ENCODE measurements at regions not wholly inside any gene's neighbourhood (a gene's known extent, or its start where the extent isn't known, plus 50 kb on each side); places are given as distances from the start of the nearest gene placed in this dataset.

- no peak for TF ChIP-seq YY1 (IDR thresholded peaks at IDR 0.05; ENCODE audit: low read depth)
- TF ChIP-seq FOXM1 (IDR thresholded peaks at IDR 0.05; ENCODE audit: low read depth): no peak
Observed at GRCh38 chr15:68483165-68483564, 51.2 kb upstream of the ITGA11 start.

Data from SK-N-SH (cell line).